Fibroblast of skin of abdomen (primary cell): ENCODE measurements at regions not wholly inside any gene's neighbourhood (a gene's known extent, or its start where the extent isn't known, plus 50 kb on each side); places are given as distances from the start of the nearest gene placed in this dataset.

ENCODE experiments used
- DNase-seq: peaks from one replicate; pipeline ENCODE4 v3.0.0-alpha.2; 2013

- no peak for DNase-seq
Measured at GRCh38 chr5:87949676-87950631, 318.7 kb downstream of the TMEM161B start.

DNA sequence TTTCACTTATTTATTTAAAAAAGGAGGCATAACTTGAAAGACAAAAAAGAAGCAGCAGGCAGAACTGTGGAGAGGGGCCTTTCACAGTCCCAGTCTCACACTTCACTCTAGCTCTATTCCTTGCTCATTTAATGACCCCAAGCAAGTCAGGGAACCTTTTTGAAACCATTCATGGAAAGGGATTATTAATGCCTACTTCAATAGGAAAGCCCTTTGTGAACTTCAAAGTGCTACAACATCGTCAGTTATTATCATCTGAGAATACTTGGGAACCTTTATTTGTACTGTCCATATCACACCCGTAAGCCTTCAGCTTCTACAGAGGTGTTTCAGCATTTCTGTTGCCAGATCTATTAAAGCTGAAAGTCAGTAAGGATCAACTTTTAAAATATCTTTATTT is 320.2 kb downstream of the TMEM161B start:
- DNase-seq: no peak

GRCh38 chr5:87946271-87946670 is 322.4 kb downstream of the TMEM161B start:
- DNase-seq: no peak

- no peak for DNase-seq
Measured at GRCh38 chr5:87945286-87945650, 323.4 kb downstream of the TMEM161B start.

DNA sequence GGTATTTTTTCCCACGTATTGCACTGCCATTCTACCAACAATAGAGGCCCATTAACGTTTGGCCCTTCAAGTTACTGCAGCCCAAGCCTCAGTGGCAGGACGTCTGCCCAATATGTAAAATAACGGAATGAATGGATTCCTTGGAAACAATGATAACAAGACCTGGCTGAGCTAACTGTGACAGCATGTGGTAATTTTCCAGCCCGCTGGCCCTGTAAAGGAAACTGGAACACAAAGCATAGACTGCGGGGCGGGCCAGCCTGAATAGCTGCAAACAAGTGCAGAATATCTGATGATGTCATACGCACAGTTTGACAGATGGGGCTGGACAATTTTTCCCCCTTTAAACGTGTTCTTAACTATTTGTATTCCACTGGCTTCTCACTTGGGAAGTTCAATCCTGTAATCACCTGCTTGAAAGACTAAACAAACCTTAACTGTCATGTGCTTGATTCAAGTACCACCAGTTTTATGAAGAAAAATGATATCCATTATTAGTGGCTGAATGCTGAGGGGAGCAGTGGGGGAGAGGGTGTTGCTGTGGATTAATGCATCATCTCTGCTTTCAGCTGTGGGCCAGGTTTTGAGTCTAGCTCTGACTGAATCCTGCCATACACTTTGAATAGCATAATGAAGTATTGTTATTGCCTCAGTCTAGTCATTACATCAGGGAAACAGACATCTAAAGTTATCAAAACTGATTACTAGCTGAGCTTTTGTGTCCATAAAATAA is 323.9 kb downstream of the TMEM161B start:
- DNase-seq: no peak

DNA sequence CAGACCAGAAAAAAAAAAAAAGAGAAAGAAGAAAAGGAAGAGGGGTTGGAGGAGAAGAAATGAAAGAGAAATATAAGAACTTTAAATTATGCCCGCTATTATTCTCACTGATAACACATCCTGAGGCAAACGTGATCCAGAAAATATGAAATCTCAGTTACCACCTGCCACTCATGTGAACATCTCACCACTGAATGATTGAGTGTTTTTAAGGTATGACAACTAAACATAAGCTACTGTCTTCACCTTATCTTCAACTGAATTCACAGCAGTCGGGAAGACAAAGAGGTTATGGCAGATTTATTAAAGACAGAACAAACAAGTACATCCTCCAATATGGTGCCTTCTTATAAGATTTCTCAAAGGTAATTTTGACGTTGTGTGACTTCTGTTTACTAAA is 327.9 kb downstream of the TMEM161B start:
- DNase-seq: no peak

DNA sequence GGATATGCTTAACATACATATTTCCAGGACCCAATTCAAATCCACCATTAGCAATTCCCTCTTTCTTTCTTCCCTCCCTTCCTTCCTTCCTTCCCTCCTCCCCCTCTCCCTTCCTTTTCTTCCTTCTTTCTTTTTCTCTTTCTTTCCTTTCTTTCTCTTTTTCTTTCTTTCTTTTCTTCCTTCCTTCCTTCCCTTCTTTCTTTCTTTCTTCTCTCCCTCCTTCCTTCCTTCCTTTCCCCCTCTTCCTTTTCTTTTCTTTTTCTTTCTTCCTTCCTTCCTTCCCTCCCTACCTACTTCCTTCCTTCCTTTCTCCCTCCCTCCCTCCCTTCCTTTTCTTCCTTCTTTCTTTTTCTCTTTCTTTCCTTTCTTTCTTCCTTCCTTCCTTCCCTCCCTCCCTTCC is 332.0 kb downstream of the TMEM161B start:
- no peak for DNase-seq

DNA sequence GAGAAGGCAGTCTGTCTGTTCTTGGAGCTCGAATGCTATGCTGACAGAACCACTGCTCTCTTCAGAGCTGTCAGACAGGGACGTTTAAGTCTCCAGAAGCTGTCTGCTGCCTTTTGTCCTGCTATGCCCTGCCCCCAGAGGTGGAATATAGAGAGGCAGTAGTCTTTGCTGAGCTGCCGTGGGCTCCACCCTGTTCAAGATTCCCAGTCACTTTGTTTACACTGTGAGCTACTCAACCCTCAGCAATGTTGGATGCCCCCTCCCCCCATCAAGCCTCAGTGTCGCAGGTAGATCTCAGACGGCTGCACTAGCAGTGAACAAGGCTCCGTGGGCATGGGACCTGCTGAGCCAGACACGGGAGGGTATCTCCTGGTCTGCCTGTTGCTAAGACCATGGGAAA is 344.2 kb downstream of the TMEM161B start:
- no peak for DNase-seq

DNA sequence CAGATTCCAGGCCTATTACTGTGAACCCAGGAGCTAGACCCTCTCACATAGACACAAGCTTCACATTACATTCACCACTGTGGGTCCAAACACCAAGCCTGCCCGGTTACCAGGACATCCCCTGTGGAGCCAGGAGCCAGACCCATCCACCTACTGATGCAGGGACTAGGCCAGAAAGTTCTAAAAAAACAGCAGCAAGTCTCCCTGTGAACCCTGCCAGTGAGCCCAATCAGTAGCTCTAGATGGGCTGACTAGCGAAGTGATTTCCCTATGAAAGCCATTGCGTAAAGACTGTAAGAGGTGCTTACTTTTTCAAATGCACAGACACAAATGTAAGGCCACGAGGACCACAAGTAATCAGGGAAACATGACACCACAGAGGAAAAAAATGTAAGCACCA is 352.3 kb downstream of the TMEM161B start:
- no peak for DNase-seq

GRCh38 chr5:87912419-87912818 is 356.2 kb downstream of the TMEM161B start:
- no peak for DNase-seq

DNA sequence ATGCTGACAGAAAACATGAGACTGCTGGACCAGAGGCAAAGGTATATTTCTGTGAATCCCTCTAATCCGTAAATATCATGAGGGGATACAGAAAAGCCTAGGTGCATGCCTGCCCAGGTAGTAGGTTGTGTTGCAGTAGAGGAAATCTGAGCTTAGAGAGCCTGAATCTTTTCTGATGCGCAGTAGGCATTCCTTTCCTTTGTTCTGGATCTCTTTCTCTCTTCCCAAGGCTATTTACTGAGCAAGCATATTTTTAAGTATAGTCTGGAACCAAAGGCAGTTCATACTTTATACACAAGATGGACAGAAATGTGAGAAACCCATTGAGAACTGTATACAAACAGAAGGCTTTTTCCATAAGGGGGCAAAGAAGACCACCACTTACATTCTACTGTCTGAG is 359.3 kb downstream of the TMEM161B start:
- DNase-seq: no peak

DNA sequence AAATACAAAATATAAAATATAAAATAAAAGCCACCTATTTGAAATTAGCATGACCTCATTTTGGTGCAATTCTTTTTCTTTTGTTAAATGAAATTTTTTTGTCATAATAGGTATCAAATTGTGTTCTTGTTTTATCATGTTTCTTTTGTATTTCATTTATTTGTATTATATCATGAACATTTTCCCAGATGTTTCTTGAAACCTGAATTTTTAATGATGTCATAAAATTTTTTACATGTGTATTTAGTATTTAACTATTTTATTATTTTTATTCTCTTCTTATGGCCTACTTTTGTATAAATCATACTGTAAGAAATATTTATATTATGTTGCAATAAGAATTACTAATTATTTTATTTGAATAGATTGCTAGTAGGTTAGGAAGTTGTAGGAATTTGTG is 361.7 kb downstream of the TMEM161B start:
- DNase-seq: no peak

- DNase-seq: no peak
Measured at GRCh38 chr5:87900419-87900818, 368.2 kb downstream of the TMEM161B start.

GRCh38 chr5:87899721-87900131 is 368.9 kb downstream of the TMEM161B start:
- DNase-seq: no peak

GRCh38 chr5:87899208-87899661 is 369.4 kb downstream of the TMEM161B start:
- DNase-seq: no peak

- DNase-seq: no peak
Measured at GRCh38 chr5:87898574-87898973, 370.1 kb downstream of the TMEM161B start.

- no peak for DNase-seq
Measured at GRCh38 chr5:87888139-87888538, 380.5 kb downstream of the TMEM161B start.

DNA sequence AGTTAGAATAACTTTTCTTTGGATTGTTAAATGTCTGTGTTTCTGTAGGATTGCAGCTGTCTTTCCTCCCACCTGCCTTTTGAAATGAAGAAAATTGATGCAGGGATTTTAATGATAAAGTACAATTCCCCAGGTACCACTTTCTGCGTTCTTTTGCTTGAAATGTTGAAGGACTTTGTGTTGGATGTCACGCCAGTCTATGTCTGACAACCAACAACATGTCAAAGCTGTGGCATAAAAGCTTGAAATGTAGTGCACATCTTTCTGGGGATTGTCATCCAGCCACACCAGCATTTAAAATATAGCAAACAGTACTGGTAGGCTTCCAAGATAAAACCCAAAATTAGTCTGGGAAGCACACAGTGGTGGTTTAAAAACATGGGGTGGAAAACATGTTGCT is 381.4 kb downstream of the TMEM161B start:
- DNase-seq: no peak

GRCh38 chr5:87886164-87886563 is 382.5 kb downstream of the TMEM161B start:
- DNase-seq: no peak

DNA sequence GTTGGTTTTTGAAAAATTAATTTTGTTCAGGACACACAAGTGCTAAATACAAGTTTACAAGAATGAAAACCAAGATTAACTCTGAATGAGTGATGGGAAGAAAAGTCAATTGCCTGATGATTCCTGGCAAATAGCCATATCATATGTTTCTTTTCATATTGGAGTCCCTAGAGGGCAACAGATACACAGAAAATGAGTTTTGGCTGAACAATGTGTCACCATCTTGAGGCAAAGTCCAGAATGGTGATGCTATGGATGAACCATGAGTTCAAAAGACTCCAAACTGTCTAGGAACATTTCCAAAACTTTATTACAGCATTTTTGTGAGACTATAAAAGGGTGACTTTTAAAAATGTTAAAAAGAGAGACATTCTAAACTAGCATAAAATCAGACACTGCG is 382.9 kb downstream of the TMEM161B start:
- no peak for DNase-seq

- DNase-seq: no peak
Measured at GRCh38 chr5:87877495-87877894, 391.1 kb downstream of the TMEM161B start.

- DNase-seq: no peak
Measured at GRCh38 chr5:87877023-87877422, 391.6 kb downstream of the TMEM161B start.

GRCh38 chr5:87876616-87877015 is 392.0 kb downstream of the TMEM161B start:
- DNase-seq: no peak

- no peak for DNase-seq
Measured at GRCh38 chr5:87872986-87873385, 395.7 kb downstream of the TMEM161B start.
